WERI-Rb-1 (cell line): ENCODE measurements at regions not wholly inside any gene's neighbourhood (a gene's known extent, or its start where the extent isn't known, plus 50 kb on each side); places are given as distances from the start of the nearest gene placed in this dataset.
A peak's percentile ranks its signal among the peaks of the same experiment; 100 is the strongest.

ENCODE experiments used
- DNase-seq: peaks from one replicate; pipeline ENCODE4 v3.0.0-alpha.2; 2020
- H3K27ac ChIP-seq: fragments of 250-450 bp; sonication (Bioruptor Pico); 2 replicates; pipeline ENCODE4 v1.5.1; 2020; ENCODE audit warnings: mild to moderate bottlenecking, moderate library complexity
- H3K27me3 ChIP-seq: fragments of 250-450 bp; sonication (Bioruptor Pico); 2 replicates; pipeline ENCODE4 v1.5.1; 2021; ENCODE audit warnings: mild to moderate bottlenecking, low read depth, moderate library complexity; ENCODE audit not compliant: insufficient read depth, severe bottlenecking
- H3K36me3 ChIP-seq: fragments of 250-450 bp; sonication (Bioruptor Pico); 2 replicates; pipeline ENCODE4 v1.5.1; 2020; ENCODE audit warnings: mild to moderate bottlenecking, moderate library complexity
- H3K4me3 ChIP-seq: 2 replicates; pipeline ENCODE4 v1.5.1; 2011; ENCODE audit warnings: low read depth, mild to moderate bottlenecking, control low read depth, low read length
- H3K9me3 ChIP-seq: fragments of 250-450 bp; sonication (Bioruptor Pico); 2 replicates; pipeline ENCODE4 v1.5.1; 2021; ENCODE audit warnings: mild to moderate bottlenecking, moderate library complexity; ENCODE audit not compliant: severe bottlenecking
- CTCF ChIP-seq: IDR thresholded peaks from 2 replicates; pipeline ENCODE4 v1.5.1; 2011; ENCODE audit warnings: low read depth, mild to moderate bottlenecking, control low read depth, inconsistent platforms, low read length

DNA sequence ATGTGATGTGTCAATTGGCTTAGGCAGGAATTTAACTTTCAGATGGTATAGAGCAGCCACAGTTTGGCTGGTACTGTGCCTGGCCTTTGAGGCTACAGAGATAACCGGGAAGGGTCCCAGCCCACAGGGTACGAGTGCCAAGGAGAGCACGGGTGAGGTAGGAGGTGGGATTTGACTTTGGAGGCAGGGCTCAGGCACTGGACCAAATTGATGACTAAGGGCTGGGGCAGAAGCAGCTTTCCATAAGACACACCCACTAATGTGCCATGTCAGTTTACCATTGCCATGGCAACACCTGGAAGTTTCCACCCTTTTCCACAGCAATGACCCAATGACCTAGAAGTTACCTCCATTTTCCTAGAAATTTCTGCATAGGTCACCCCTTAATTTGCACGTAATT, 466.2 kb downstream of the TSHZ3 start:
- Histone ChIP-seq H3K27me3 (no peaks in the 10 kb centered on the region), H3K4me3 (no peak overlapping the region)
- DNase-seq, result no peak

DNA sequence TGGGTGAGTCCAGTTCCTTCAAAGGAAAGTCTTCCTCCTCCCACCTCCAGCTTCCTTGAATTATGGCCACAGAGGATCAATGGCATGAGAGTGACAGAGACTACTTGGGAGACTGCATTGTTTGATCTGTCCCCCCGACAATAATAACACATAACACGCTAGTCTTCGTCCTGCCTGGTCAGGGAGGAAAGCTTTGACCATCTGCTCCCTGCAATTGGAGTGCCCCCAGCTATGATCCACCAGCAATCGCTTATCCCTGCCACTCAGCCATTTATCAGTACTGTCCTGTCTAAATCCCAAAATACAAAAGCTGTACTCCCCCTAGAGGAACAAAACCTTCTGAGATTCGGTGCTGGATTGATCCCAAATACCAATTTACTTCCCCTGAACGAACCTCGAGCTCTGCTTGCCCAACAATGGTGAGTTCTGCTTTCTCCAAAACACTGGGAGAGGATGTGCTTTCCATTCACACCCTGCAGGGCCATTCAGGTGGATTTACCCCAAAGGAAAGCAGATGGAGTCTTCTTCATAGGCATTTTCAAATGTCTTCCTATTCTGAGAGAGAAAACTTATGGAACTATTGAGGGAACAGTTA, 466.7 kb downstream of the TSHZ3 start:
- Histone ChIP-seq H3K27me3 (no peaks in the 10 kb centered on the region), H3K9me3 (peaks cover 3% of the 10 kb centered on the region), H3K27ac (peak overlapping the region; percentile 53), H3K4me3 (no peak overlapping the region), H3K36me3 (no peaks in the 10 kb centered on the region)
- peak; percentile 19; the same call in 1 of the 2 replicates for TF ChIP-seq CTCF
- peak; percentile 60 for DNase-seq

More for the DNA sequence above, 466.2 kb downstream of the TSHZ3 start:
- no peaks in the 10 kb centered on the region for H3K36me3 ChIP-seq
- no peak for TF ChIP-seq CTCF
- H3K27ac ChIP-seq, result peak overlapping the region; percentile 53; the same call in 1 of the 2 replicates
- peaks cover 3% of the 10 kb centered on the region for H3K9me3 ChIP-seq

GRCh38 chr19:30881930-30882329, 467.3 kb downstream of the TSHZ3 start:
- H3K4me3 ChIP-seq, result no peak overlapping the region
- peak overlapping the region; percentile 53 for H3K27ac ChIP-seq
- no peak for TF ChIP-seq CTCF
- no peak for DNase-seq
- H3K9me3 ChIP-seq, result peaks cover 3% of the 10 kb centered on the region
- no peaks in the 10 kb centered on the region for H3K27me3 ChIP-seq
- no peaks in the 10 kb centered on the region for H3K36me3 ChIP-seq

DNA sequence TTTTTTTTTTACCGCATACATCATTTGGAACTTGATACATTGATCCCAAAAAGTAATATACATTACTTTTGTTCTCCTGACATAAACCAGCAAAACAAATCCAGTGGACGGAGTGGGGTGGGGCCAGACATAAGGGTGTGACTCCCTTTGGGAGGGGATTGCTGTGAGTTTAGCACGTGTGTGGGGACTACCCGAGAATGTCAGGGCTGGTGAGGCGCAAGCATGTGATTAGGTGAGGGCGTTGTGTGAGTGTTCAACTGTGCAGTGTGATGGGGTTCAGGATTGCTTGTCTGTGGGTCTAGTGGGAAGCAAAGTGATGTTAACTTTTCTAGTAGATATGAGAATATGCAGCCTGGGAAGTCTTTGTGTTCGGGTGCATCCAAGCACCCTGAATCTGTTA, 468.0 kb downstream of the TSHZ3 start:
- H3K4me3 ChIP-seq, result no peak overlapping the region
- no peak for TF ChIP-seq CTCF
- peaks cover 3% of the 10 kb centered on the region for H3K9me3 ChIP-seq
- H3K36me3 ChIP-seq, result no peaks in the 10 kb centered on the region
- H3K27me3 ChIP-seq, result no peaks in the 10 kb centered on the region
- no peak for DNase-seq
- H3K27ac ChIP-seq, result no peak overlapping the region

DNA sequence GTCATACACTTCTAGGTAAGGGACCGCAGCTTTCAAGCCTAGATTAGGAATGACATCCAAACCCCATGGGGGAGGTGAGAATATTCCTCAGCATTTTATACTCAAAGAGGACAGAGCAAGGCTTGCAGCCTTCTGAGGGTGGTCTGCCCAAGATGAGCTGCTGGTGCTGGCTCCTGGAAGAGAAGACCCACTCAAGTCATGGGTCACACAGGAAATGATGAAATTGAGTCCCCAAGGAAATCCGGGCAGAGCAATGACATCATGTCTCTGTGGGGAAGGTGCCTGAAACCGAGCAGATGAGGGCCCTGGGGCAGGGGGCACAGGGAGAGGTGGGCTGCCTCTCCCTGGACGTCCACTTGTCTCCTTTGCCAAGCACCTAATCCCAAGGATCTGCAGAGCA, 468.7 kb downstream of the TSHZ3 start:
- H3K36me3 ChIP-seq, result no peaks in the 10 kb centered on the region
- TF ChIP-seq CTCF, result no peak
- peaks cover 4% of the 10 kb centered on the region for H3K9me3 ChIP-seq
- no peak for DNase-seq
- H3K27ac ChIP-seq, result no peak overlapping the region
- no peaks in the 10 kb centered on the region for H3K27me3 ChIP-seq
- no peak overlapping the region for H3K4me3 ChIP-seq

- no peak for DNase-seq
- Histone ChIP-seq H3K27me3 (no peaks in the 10 kb centered on the region), H3K9me3 (peaks cover 6% of the 10 kb centered on the region), H3K27ac (no peak overlapping the region), H3K36me3 (no peaks in the 10 kb centered on the region), H3K4me3 (no peak overlapping the region)
- no peak for TF ChIP-seq CTCF
These were observed 469.1 kb downstream of the TSHZ3 start for GRCh38 chr19:30880151-30880550.
